Endothelial cell of umbilical vein (primary cell): ENCODE measurements at regions not wholly inside any gene's neighbourhood (a gene's known extent, or its start where the extent isn't known, plus 50 kb on each side); places are given as distances from the start of the nearest gene placed in this dataset.
"Not testable (repeated sequence)": the region's sequence is repeated elsewhere in the genome, so short reads cannot be mapped to it uniquely, and the experiment has no call there.

Source experiments
- BruUV-seq: library from RNA; stranded (reverse); fragments of 400-500 nt; replicated peaks from 2 replicates; lab custom pipeline; 2021; lab: Mats Ljungman, UMichigan
- CTCF ChIA-PET: fragments of 300-600, 350-600 bp; sonication (Branson Sonifier 250); formaldehyde crosslinking; loops from one replicate; lab custom pipeline; 2021; ENCODE audit warnings: antibody characterized with exemption, inconsistent platforms; lab: Charles Lee
- POLR2A ChIA-PET: fragments of 300-600, 350-600 bp; sonication (Branson Sonifier 250); formaldehyde crosslinking; loops from one replicate; lab custom pipeline; 2021; ENCODE audit warnings: antibody characterized with exemption, inconsistent platforms; lab: Charles Lee
- DNase-seq: peaks from one replicate; pipeline ENCODE4 v3.0.0-alpha.2; 2011; ENCODE audit warnings: low read depth, low spot score
- FAIRE-seq: peaks from 2 replicates; lab custom pipeline; 2011; peaks lifted over from hg19 to GRCh38; lab: Jason Lieb, UNC
- H2AFZ ChIP-seq: 2 replicates; pipeline ENCODE4 v1.6.0; 2012; ENCODE audit warnings: low read depth, low read length, control low read depth, inconsistent platforms
- H3K27ac ChIP-seq: 2 replicates; pipeline ENCODE4 v1.5.1; 2011; ENCODE audit warnings: low read depth, mild to moderate bottlenecking, control low read depth, low read length, moderate library complexity; ENCODE audit not compliant: insufficient read depth
- H3K27me3 ChIP-seq, 2 experiments: 2 replicates each; pipeline versions ENCODE4 v1.6.0 to v1.6.1; 2011; ENCODE audit warnings: low read length in 2 of 2, mixed read lengths in 1 of 2; ENCODE audit not compliant: control insufficient read depth in 2 of 2, insufficient read depth in 2 of 2
- H3K36me3 ChIP-seq, 2 experiments: 2 replicates in 1 of 2; 3 replicates in 1 of 2; pipeline ENCODE4 v1.5.1; 2011; ENCODE audit warnings: low read length in 2 of 2, mild to moderate bottlenecking in 1 of 2, moderate library complexity in 1 of 2; ENCODE audit not compliant: control insufficient read depth in 2 of 2, insufficient read depth in 2 of 2; ENCODE audit errors: extremely low read depth in 1 of 2
- H3K4me1 ChIP-seq: 3 replicates; pipeline ENCODE4 v1.5.1; 2011; ENCODE audit warnings: mild to moderate bottlenecking, low read length; ENCODE audit not compliant: control insufficient read depth, insufficient read depth; ENCODE audit errors: extremely low read depth
- H3K4me2 ChIP-seq: 2 replicates; pipeline ENCODE4 v1.6.1; 2011; ENCODE audit warnings: low read length, control low read depth, mixed read lengths; ENCODE audit not compliant: insufficient read depth
- H3K4me3 ChIP-seq, 3 experiments: fragments of 200-600 bp in 1 of 3; sonication (generic), shearing (Covaris generic) in 1 of 3; replicated peaks in 1 of 3; 2 replicates each; pipeline ENCODE4 v1.5.1; 2011 to 2016; ENCODE audit warnings: control low read depth in 3 of 3, low read length in 3 of 3, mild to moderate bottlenecking in 2 of 3, inconsistent platforms in 1 of 3, low read depth in 1 of 3, moderate library complexity in 1 of 3; ENCODE audit not compliant: insufficient read depth in 1 of 3
- H3K79me2 ChIP-seq: 2 replicates; pipeline ENCODE4 v1.6.0; 2012; ENCODE audit warnings: low read length, inconsistent platforms; ENCODE audit not compliant: control insufficient read depth, insufficient read depth
- H3K9ac ChIP-seq: replicated peaks from 2 replicates; pipeline ENCODE3; 2011; ENCODE audit warnings: low read length, control low read depth; ENCODE audit not compliant: insufficient read depth; ENCODE audit errors: extremely low read depth
- H3K9me1 ChIP-seq: replicated peaks from 3 replicates; pipeline ENCODE4 v1.6.0; 2011; ENCODE audit warnings: mild to moderate bottlenecking, low read length; ENCODE audit not compliant: control insufficient read depth, insufficient read depth; ENCODE audit errors: extremely low read depth
- H3K9me3 ChIP-seq: replicated peaks from 2 replicates; pipeline ENCODE4 v1.5.1; 2012; ENCODE audit warnings: low read length, inconsistent platforms; ENCODE audit not compliant: control insufficient read depth, insufficient read depth
- H4K20me1 ChIP-seq: replicated peaks from 2 replicates; pipeline ENCODE3; 2011; ENCODE audit warnings: mild to moderate bottlenecking, low read length; ENCODE audit not compliant: control insufficient read depth, insufficient read depth; ENCODE audit errors: extremely low read depth
- EZH2 ChIP-seq: IDR thresholded peaks from 2 replicates; pipeline ENCODE4 v1.6.1; 2012; ENCODE audit warnings: borderline replicate concordance, low read depth, mild to moderate bottlenecking, moderate library complexity, low read length, inconsistent platforms; ENCODE audit not compliant: severe bottlenecking
- FOS ChIP-seq: IDR thresholded peaks from 2 replicates; pipeline ENCODE4 v1.6.1; 2011; ENCODE audit warnings: mild to moderate bottlenecking, low read length, moderate library complexity, borderline replicate concordance; ENCODE audit not compliant: insufficient read depth
- GATA2 ChIP-seq: IDR thresholded peaks from 2 replicates; pipeline ENCODE4 v1.7.0; 2011; ENCODE audit warnings: low read depth, mild to moderate bottlenecking, moderate library complexity, mixed read lengths, low read length; ENCODE audit not compliant: insufficient read length, insufficient read depth
- JUN ChIP-seq: IDR thresholded peaks from 2 replicates; pipeline ENCODE4 v1.6.1; 2011; ENCODE audit warnings: borderline replicate concordance, low read depth; ENCODE audit not compliant: insufficient read length, insufficient read depth
- MYC ChIP-seq: IDR thresholded peaks from one replicate; pipeline ENCODE4 v1.6.1; 2011; ENCODE audit warnings: mild to moderate bottlenecking, low read depth, low read length
- POLR2A ChIP-seq: IDR thresholded peaks from 2 replicates; pipeline ENCODE4 v1.6.1; 2012; ENCODE audit warnings: low read depth, mild to moderate bottlenecking, control low read depth, low read length
- POLR2AphosphoS5 ChIP-seq: IDR thresholded peaks from 2 replicates; pipeline ENCODE4 v1.6.1; 2012; ENCODE audit warnings: low read depth, mild to moderate bottlenecking, control low read depth, low read length, moderate library complexity; ENCODE audit not compliant: insufficient read depth
- dilution Hi-C: fragments of 300-500 bp; cut with MboI; formaldehyde crosslinking; loops from one replicate; pipeline ENCODE4 v1.15.0; 2019; ENCODE audit warnings: low sequenced_read_pairs; ENCODE audit not compliant: extremely low pct_ligation_motif_present
- intact Hi-C: fragments of 100-400 bp; cut with micrococcal nuclease; formaldehyde crosslinking; loops from one replicate; pipeline ENCODE4 v1.10.0; 2022
- TF ChIP-seq, protein P1 (sequence below), 2 donors: IDR thresholded peaks; 1 replicate in 1 of 2; 2 replicates in 1 of 2; pipeline ENCODE4 v1.5.1; 2011; ENCODE audit warnings: low read length in 2 of 2, mild to moderate bottlenecking in 2 of 2, moderate library complexity in 2 of 2, control low read depth in 1 of 2, inconsistent platforms in 1 of 2, low read depth in 1 of 2; ENCODE audit not compliant: insufficient read depth in 1 of 2; ENCODE audit errors: extremely low read depth in 1 of 2
- TF ChIP-seq, protein P2 (sequence below): IDR thresholded peaks from 2 replicates; pipeline ENCODE4 v1.6.1; 2011; ENCODE audit not compliant: insufficient read depth, insufficient read length

DNA sequence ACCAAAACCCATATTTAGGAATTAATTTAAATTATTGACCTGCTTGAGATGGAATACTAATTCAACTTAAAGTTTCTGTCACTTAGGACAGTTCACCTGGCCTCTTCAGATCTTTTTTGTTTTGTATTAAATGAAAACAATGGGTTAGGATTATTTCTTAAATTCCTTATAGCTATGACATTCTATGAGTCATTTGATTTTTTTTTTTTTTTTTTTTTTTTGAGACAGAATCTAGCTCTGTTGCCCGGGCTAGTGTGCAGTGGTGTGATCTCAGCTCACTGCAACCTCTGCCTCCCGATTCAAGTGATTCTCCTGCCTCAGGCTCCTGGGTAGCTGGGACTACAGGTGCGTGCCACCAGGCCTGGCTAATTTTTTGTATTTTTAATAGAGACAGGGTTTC, 431.6 kb downstream of the ISL1 start:
- H2AFZ ChIP-seq, H4K20me1 ChIP-seq, DNase-seq, FAIRE-seq, H3K79me2 ChIP-seq, H3K27ac ChIP-seq, H3K4me3 ChIP-seq, dilution Hi-C loops, H3K4me1 ChIP-seq, POLR2A ChIA-PET, H3K27me3 ChIP-seq, H3K36me3 ChIP-seq, H3K9ac ChIP-seq, BruUV-seq, CTCF ChIA-PET, H3K4me2 ChIP-seq, H3K9me1 ChIP-seq, H3K9me3 ChIP-seq: not testable (repeated sequence)
- TF ChIP-seq FOS = peak; percentile 6
- intact Hi-C loops = loop anchor here (5.0 kb wide), 1 partner anchor 163 kb away; no protein-coding TSS in a partner anchor

DNA sequence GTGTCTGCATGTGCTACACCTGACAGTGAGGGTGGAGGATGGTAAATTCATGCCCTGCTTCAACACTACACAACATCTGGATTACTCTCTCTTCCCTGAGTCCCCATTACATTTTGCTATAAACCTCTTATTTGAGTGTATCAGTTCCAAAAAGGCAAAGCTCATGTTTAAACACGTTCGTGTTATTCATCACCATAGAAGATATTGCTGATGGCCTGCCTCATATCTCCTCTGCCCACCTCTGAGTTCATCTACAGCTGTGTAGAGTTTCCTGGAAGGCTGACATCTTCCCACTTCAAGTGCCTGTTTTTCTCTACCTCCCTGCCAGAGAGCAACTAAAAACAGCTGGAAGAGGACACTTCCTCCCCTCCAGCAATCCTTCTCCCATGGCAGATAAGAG, 433.2 kb downstream of the ISL1 start:
- Histone ChIP-seq H3K27ac (no peak overlapping the region), H3K4me3 (no peak overlapping the region), H4K20me1 (no peaks in the 10 kb centered on the region), H3K36me3 (no peaks in the 10 kb centered on the region), H3K9me1 (no peaks in the 10 kb centered on the region), H3K4me1 (peaks cover 2% of the 10 kb centered on the region), H3K27me3 (no peaks in the 10 kb centered on the region), H3K4me2 (no peak overlapping the region), H3K9me3 (no peaks in the 10 kb centered on the region), H3K9ac (no peak overlapping the region), H2AFZ (no peak overlapping the region), H3K79me2 (no peaks in the 10 kb centered on the region)
- no TSS peak for BruUV-seq
- intact Hi-C loops = no loop called here
- TF ChIP-seq EZH2 = no peak
- no peak for TF ChIP-seq POLR2A
- TF ChIP-seq, protein P1, sequence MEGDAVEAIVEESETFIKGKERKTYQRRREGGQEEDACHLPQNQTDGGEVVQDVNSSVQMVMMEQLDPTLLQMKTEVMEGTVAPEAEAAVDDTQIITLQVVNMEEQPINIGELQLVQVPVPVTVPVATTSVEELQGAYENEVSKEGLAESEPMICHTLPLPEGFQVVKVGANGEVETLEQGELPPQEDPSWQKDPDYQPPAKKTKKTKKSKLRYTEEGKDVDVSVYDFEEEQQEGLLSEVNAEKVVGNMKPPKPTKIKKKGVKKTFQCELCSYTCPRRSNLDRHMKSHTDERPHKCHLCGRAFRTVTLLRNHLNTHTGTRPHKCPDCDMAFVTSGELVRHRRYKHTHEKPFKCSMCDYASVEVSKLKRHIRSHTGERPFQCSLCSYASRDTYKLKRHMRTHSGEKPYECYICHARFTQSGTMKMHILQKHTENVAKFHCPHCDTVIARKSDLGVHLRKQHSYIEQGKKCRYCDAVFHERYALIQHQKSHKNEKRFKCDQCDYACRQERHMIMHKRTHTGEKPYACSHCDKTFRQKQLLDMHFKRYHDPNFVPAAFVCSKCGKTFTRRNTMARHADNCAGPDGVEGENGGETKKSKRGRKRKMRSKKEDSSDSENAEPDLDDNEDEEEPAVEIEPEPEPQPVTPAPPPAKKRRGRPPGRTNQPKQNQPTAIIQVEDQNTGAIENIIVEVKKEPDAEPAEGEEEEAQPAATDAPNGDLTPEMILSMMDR (IDR thresholded peaks at IDR 0.05; ENCODE audit: extremely low read depth in 1 of 2, insufficient read depth in 1 of 2, low read depth in 1 of 2, low read length in 2 of 2) = no peak
- no peak for TF ChIP-seq MYC
- TF ChIP-seq GATA2 = no peak
- TF ChIP-seq FOS = no peak
- TF ChIP-seq POLR2AphosphoS5 = no peak
- no peak for TF ChIP-seq JUN
- TF ChIP-seq, protein P2, sequence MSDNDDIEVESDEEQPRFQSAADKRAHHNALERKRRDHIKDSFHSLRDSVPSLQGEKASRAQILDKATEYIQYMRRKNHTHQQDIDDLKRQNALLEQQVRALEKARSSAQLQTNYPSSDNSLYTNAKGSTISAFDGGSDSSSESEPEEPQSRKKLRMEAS = no peak
- CTCF ChIA-PET = no interaction called here
- FAIRE-seq (no peak), DNase-seq (no peak)
- POLR2A ChIA-PET = no interaction called here
- dilution Hi-C loops = no loop called here
